Calu3 (cell line): ENCODE measurements at regions not wholly inside any gene's neighbourhood (a gene's known extent, or its start where the extent isn't known, plus 50 kb on each side); places are given as distances from the start of the nearest gene placed in this dataset.

Source experiments
- BruUV-seq: library from RNA; stranded (reverse); fragments of 400-500 nt; replicated peaks from 2 replicates; lab custom pipeline; 2021; lab: Mats Ljungman, UMichigan
- CTCF ChIA-PET: fragments of 300-600 bp; sonication (Branson Sonifier 250); formaldehyde crosslinking; loops from one replicate; lab custom pipeline; 2022; ENCODE audit warnings: antibody characterized with exemption; lab: Charles Lee
- DNase-seq: peaks from one replicate; pipeline ENCODE4 v3.0.0; 2022
- H3K27ac Mint-ChIP-seq: one replicate; pipeline ENCODE4 v1.8.0; 2022; ENCODE audit warnings: mixed read lengths; ENCODE audit not compliant: unreplicated experiment
- H3K27me3 Mint-ChIP-seq: one replicate; pipeline ENCODE4 v1.8.0; 2022; ENCODE audit warnings: mixed read lengths; ENCODE audit not compliant: unreplicated experiment
- H3K36me3 Mint-ChIP-seq: one replicate; pipeline ENCODE4 v1.8.0; 2022; ENCODE audit warnings: mild to moderate bottlenecking, moderate library complexity, mixed read lengths; ENCODE audit not compliant: insufficient read depth, unreplicated experiment
- H3K4me1 Mint-ChIP-seq: one replicate; pipeline ENCODE4 v1.8.0; 2022; ENCODE audit warnings: mild to moderate bottlenecking, low read depth, mixed read lengths; ENCODE audit not compliant: unreplicated experiment
- H3K4me3 Mint-ChIP-seq: one replicate; pipeline ENCODE4 v1.8.0; 2022; ENCODE audit warnings: mild to moderate bottlenecking, low read depth, moderate library complexity, mixed read lengths; ENCODE audit not compliant: unreplicated experiment
- H3K9me3 Mint-ChIP-seq: one replicate; pipeline ENCODE4 v1.8.0; 2022; ENCODE audit warnings: low read depth, mixed read lengths; ENCODE audit not compliant: unreplicated experiment
- CTCF ChIP-seq: fragments of 200-600 bp; IDR thresholded peaks from one replicate; pipeline ENCODE4 v1.8.0; 2022; ENCODE audit warnings: antibody characterized with exemption; ENCODE audit not compliant: unreplicated experiment
- intact Hi-C: fragments of 100-400 bp; cut with micrococcal nuclease; formaldehyde crosslinking; loops from one replicate; pipeline ENCODE4 v1.10.0; 2022; ENCODE audit not compliant: unreplicated experiment

- BruUV-seq: no TSS peak
- CTCF ChIA-PET: no interaction called here
These were observed 90.1 kb upstream of the CELF2 start for GRCh38 chr10:10927608-10928007.

GRCh38 chr10:10930979-10931743 is 86.5 kb upstream of the CELF2 start:
- H3K4me3 Mint-ChIP-seq: no peak overlapping the region
- H3K27ac Mint-ChIP-seq: no peak overlapping the region
- CTCF ChIA-PET: no interaction called here
- H3K36me3 Mint-ChIP-seq: no peaks in the 10 kb centered on the region
- no peaks in the 10 kb centered on the region for H3K27me3 Mint-ChIP-seq
- DNase-seq: no peak
- intact Hi-C loops: no loop called here
- no peak for TF ChIP-seq CTCF
- no TSS peak for BruUV-seq
- peaks cover 13% of the 10 kb centered on the region for H3K9me3 Mint-ChIP-seq
- no peaks in the 10 kb centered on the region for H3K4me1 Mint-ChIP-seq

More at GRCh38 chr10:10927608-10928007, 90.1 kb upstream of the CELF2 start:
- no peaks in the 10 kb centered on the region for H3K36me3 Mint-ChIP-seq
- TF ChIP-seq CTCF: no peak
- peaks cover 7% of the 10 kb centered on the region for H3K9me3 Mint-ChIP-seq
- no peaks in the 10 kb centered on the region for H3K4me1 Mint-ChIP-seq
- intact Hi-C loops: no loop called here
- H3K27me3 Mint-ChIP-seq: no peaks in the 10 kb centered on the region
- H3K27ac Mint-ChIP-seq: no peak overlapping the region
- H3K4me3 Mint-ChIP-seq: no peak overlapping the region
- no peak for DNase-seq

GRCh38 chr10:10935032-10935431 is 82.6 kb upstream of the CELF2 start:
- TF ChIP-seq CTCF: no peak
- no peak overlapping the region for H3K27ac Mint-ChIP-seq
- no peaks in the 10 kb centered on the region for H3K36me3 Mint-ChIP-seq
- CTCF ChIA-PET: no interaction called here
- intact Hi-C loops: no loop called here
- no peak overlapping the region for H3K4me3 Mint-ChIP-seq
- H3K27me3 Mint-ChIP-seq: no peaks in the 10 kb centered on the region
- DNase-seq: no peak
- H3K9me3 Mint-ChIP-seq: peaks cover 9% of the 10 kb centered on the region
- no peaks in the 10 kb centered on the region for H3K4me1 Mint-ChIP-seq
- no TSS peak for BruUV-seq

GRCh38 chr10:10938676-10939075 is 79.0 kb upstream of the CELF2 start:
- DNase-seq: no peak
- no peaks in the 10 kb centered on the region for H3K4me1 Mint-ChIP-seq
- H3K27me3 Mint-ChIP-seq: no peaks in the 10 kb centered on the region
- no TSS peak for BruUV-seq
- intact Hi-C loops: no loop called here
- no peaks in the 10 kb centered on the region for H3K36me3 Mint-ChIP-seq
- no peak for TF ChIP-seq CTCF
- H3K4me3 Mint-ChIP-seq: no peak overlapping the region
- H3K27ac Mint-ChIP-seq: no peak overlapping the region
- CTCF ChIA-PET: no interaction called here
- peaks cover 17% of the 10 kb centered on the region for H3K9me3 Mint-ChIP-seq
